K562 (cell line): ENCODE measurements at regions not wholly inside any gene's neighbourhood (a gene's known extent, or its start where the extent isn't known, plus 50 kb on each side); places are given as distances from the start of the nearest gene placed in this dataset.
A peak's percentile ranks its signal among the peaks of the same experiment; 100 is the strongest.

Source experiments
- AFF1 ChIP-seq, 2 experiments: fragments of 450-650 bp; IDR thresholded peaks; 2 replicates each; pipeline ENCODE4 v1.6.1; 2018; ENCODE audit warnings: mild to moderate bottlenecking in 2 of 2, low read depth in 1 of 2; ENCODE audit not compliant: partially characterized antibody in 2 of 2
- ARID1B ChIP-seq: fragments of 450-650 bp; IDR thresholded peaks from 2 replicates; pipeline ENCODE4 v1.6.1; 2016; ENCODE audit warnings: antibody characterized with exemption, mild to moderate bottlenecking, inconsistent platforms
- BHLHE40 ChIP-seq: IDR thresholded peaks from 2 replicates; pipeline ENCODE4 v1.6.1; 2011; ENCODE audit warnings: low read length, improper control_type of control experiment
- C11orf30 ChIP-seq: fragments of 450-650 bp; IDR thresholded peaks from 2 replicates; pipeline ENCODE4 v1.6.1; 2016; ENCODE audit warnings: low read depth, mild to moderate bottlenecking
- CREB3 ChIP-seq: fragments of 450-650 bp; conservative IDR thresholded peaks from 2 replicates; pipeline ENCODE4 v1.6.1; 2016; ENCODE audit warnings: missing genetic modification characterization, low read depth, mild to moderate bottlenecking, missing compliant biosample characterization, moderate library complexity
- DEAF1 ChIP-seq: fragments of 450-650 bp; formaldehyde crosslinking; IDR thresholded peaks from 2 replicates; pipeline ENCODE4 v1.4.0; 2020; ENCODE audit warnings: mild to moderate bottlenecking, moderate library complexity
- EP300 ChIP-seq: IDR thresholded peaks from 2 replicates; pipeline ENCODE4 v1.6.1; 2012; ENCODE audit warnings: low read length, improper control_type of control experiment
- JUN ChIP-seq, 2 experiments: sonication (generic) in 1 of 2; formaldehyde crosslinking in 1 of 2; IDR thresholded peaks; 2 replicates each; pipeline versions ENCODE4 v1.6.1 to v1.8.0; 2012 to 2022; ENCODE audit warnings: borderline replicate concordance in 2 of 2, mild to moderate bottlenecking in 2 of 2, improper control_type of control experiment in 1 of 2, low read depth in 1 of 2, low read length in 1 of 2, missing genetic modification reagents in 1 of 2
- JUNB ChIP-seq: fragments of 450-650 bp; formaldehyde crosslinking; conservative IDR thresholded peaks from 2 replicates; pipeline ENCODE4 v1.4.0; 2020; ENCODE audit warnings: mild to moderate bottlenecking
- NCOA6 ChIP-seq: fragments of 450-650 bp; IDR thresholded peaks from 2 replicates; pipeline ENCODE4 v1.6.1; 2017; ENCODE audit warnings: mild to moderate bottlenecking
- NR2C1 ChIP-seq, 2 experiments: fragments of 450-650 bp; IDR thresholded peaks; 2 replicates each; pipeline ENCODE4 v1.6.1; 2017; ENCODE audit warnings: mild to moderate bottlenecking in 2 of 2, antibody characterized with exemption in 1 of 2, inconsistent platforms in 1 of 2, missing compliant biosample characterization in 1 of 2, missing genetic modification characterization in 1 of 2
- RFX5 ChIP-seq: IDR thresholded peaks from 2 replicates; pipeline ENCODE4 v1.6.1; 2011; ENCODE audit warnings: low read depth, mild to moderate bottlenecking, improper control_type of control experiment, low read length
- USF2 ChIP-seq: sonication (generic); formaldehyde crosslinking; IDR thresholded peaks from 2 replicates; pipeline ENCODE4 v1.5.0; 2020; ENCODE audit warnings: missing genetic modification reagents

GRCh38 chr16:25633549-25633948 lies 58.2 kb upstream of the HS3ST4 start (continued):
- TF ChIP-seq AFF1 (IDR thresholded peaks at IDR 0.05; ENCODE audit: low read depth in 1 of 2, partially characterized antibody in 2 of 2): peak in 1 of 2 experiments; percentile 22
- TF ChIP-seq USF2 (CRISPR knock-in tag): no peak
- peak; percentile 99 for TF ChIP-seq JUN (IDR thresholded peaks at IDR 0.05; ENCODE audit: borderline replicate concordance, low read depth, low read length)
- TF ChIP-seq JUN (CRISPR knock-in tag; IDR thresholded peaks at IDR 0.05; ENCODE audit: borderline replicate concordance): no peak
- no peak for TF ChIP-seq DEAF1 (CRISPR knock-in tag)
- peak; percentile 85 for TF ChIP-seq ARID1B
- TF ChIP-seq RFX5: no peak
- TF ChIP-seq CREB3 (tag): no peak
- 0 out of 2 replicates have a peak, but pooled peaks have one; percentile 28 for TF ChIP-seq JUNB (CRISPR knock-in tag)
- no peak for TF ChIP-seq NCOA6
- TF ChIP-seq NR2C1 (IDR thresholded peaks at IDR 0.05): peak; percentile 50; the same call in 1 of the 2 replicates
- peak; percentile 62; the same call in 1 of the 2 replicates for TF ChIP-seq NR2C1 (tag; IDR thresholded peaks at IDR 0.05)
- TF ChIP-seq EP300: peak; percentile 21; the same call in 1 of the 2 replicates
- peak; percentile 98 for TF ChIP-seq C11orf30
- peak; percentile 33; the same call in 1 of the 2 replicates for TF ChIP-seq BHLHE40
